Pons (tissue), 1 donor: ENCODE measurements at regions not wholly inside any gene's neighbourhood (a gene's known extent, or its start where the extent isn't known, plus 50 kb on each side); places are given as distances from the start of the nearest gene placed in this dataset.

Experiments used
- DNase-seq: peaks from one replicate; pipeline ENCODE4 v3.0.0-alpha.2; 2016; ENCODE audit warnings: low spot score

GRCh38 chrX:121102101-121102500 lies 54.7 kb downstream of the GLUD2 start:
- no peak for DNase-seq

- no peak for DNase-seq
Measured at GRCh38 chrX:121103381-121103780, 56.0 kb downstream of the GLUD2 start.

- no peak for DNase-seq
Measured at GRCh38 chrX:121106484-121107235, 59.2 kb downstream of the GLUD2 start.

- no peak for DNase-seq
Measured at GRCh38 chrX:121109986-121110385, 62.6 kb downstream of the GLUD2 start.

- no peak for DNase-seq
Measured at GRCh38 chrX:121110536-121110935, 63.1 kb downstream of the GLUD2 start.

- DNase-seq: peak; percentile 43
Measured at GRCh38 chrX:121114691-121115090, 67.3 kb downstream of the GLUD2 start.

- no peak for DNase-seq
Measured at GRCh38 chrX:121120690-121121605, 73.5 kb downstream of the GLUD2 start.

GRCh38 chrX:121122332-121122731 lies 74.9 kb downstream of the GLUD2 start:
- DNase-seq: no peak

- no peak for DNase-seq
Measured at GRCh38 chrX:121128925-121129877, 81.8 kb downstream of the GLUD2 start.

GRCh38 chrX:121132675-121133074 lies 85.3 kb downstream of the GLUD2 start:
- no peak for DNase-seq

- DNase-seq: no peak
Measured at GRCh38 chrX:121135488-121136207, 88.2 kb downstream of the GLUD2 start.

GRCh38 chrX:121146059-121146628 lies 98.7 kb downstream of the GLUD2 start:
- no peak for DNase-seq

GRCh38 chrX:121150217-121150616 lies 102.8 kb downstream of the GLUD2 start:
- peak; percentile 51 for DNase-seq

- no peak for DNase-seq
Measured at GRCh38 chrX:121151293-121151692, 103.9 kb downstream of the GLUD2 start.

GRCh38 chrX:121154858-121155404 lies 107.5 kb downstream of the GLUD2 start:
- DNase-seq: no peak

GRCh38 chrX:121160987-121161386 lies 113.6 kb downstream of the GLUD2 start:
- DNase-seq: no peak

- no peak for DNase-seq
Measured at GRCh38 chrX:121161501-121161933, 114.1 kb downstream of the GLUD2 start.

GRCh38 chrX:121163443-121163842 lies 116.0 kb downstream of the GLUD2 start:
- no peak for DNase-seq

GRCh38 chrX:121165930-121166359 lies 118.5 kb downstream of the GLUD2 start:
- no peak for DNase-seq
